ENCODE measurements at regions not wholly inside any gene's neighbourhood (a gene's known extent, or its start where the extent isn't known, plus 50 kb on each side); places are given as distances from the start of the nearest gene placed in this dataset.
A peak's percentile ranks its signal among the peaks of the same experiment; 100 is the strongest.

GRCh38 chr9:129312251-129313122 lies 134.4 kb upstream of the IER5L start:
- Histone ChIP-seq H3K27me3 (ENCODE audit: control insufficient read depth, insufficient read depth, low read length) (no peaks in the 10 kb centered on the region), H4K20me1 (ENCODE audit: insufficient read depth, low read length) (no peaks in the 10 kb centered on the region), H3K36me3 (ENCODE audit: control insufficient read depth, insufficient read depth, low read length) (no peaks in the 10 kb centered on the region), H3K9me1 (ENCODE audit: insufficient read depth, low read length) (0 out of 2 replicates have a peak, but pooled peaks cover 12% of the 10 kb centered on the region), H4K5ac (ENCODE audit: low read depth, low read length) (no peak overlapping the region), H3K56ac (ENCODE audit: extremely low read depth, insufficient read depth, low read length) (no peak overlapping the region), H3K14ac (replicated peaks; ENCODE audit: low read depth, low read length) (no peak overlapping the region), H2AK5ac (ENCODE audit: low read depth, low read length) (no peak overlapping the region), H3K27ac (ENCODE audit: insufficient read depth, low read length) (no peak overlapping the region), H3K18ac (ENCODE audit: low read depth, low read length) (no peak overlapping the region), H3K4me2 (ENCODE audit: low read depth, low read length) (no peak overlapping the region), H3K9me3 (ENCODE audit: control insufficient read depth, insufficient read depth, low read length) (peaks cover 3% of the 10 kb centered on the region; the same call in 1 of the 2 replicates), H2BK15ac (ENCODE audit: low read depth, low read length) (no peak overlapping the region), H4K8ac (ENCODE audit: low read depth in 2 of 2, low read length in 2 of 2) (no peak overlapping the region), H3K4me1 (ENCODE audit: control insufficient read depth, insufficient read depth, low read length) (peaks cover 13% of the 10 kb centered on the region), H2BK5ac (ENCODE audit: low read depth, low read length, poor library complexity, severe bottlenecking) (no peak overlapping the region), H3K79me1 (ENCODE audit: low read depth in 1 of 2, low read length in 2 of 2) (no peaks in the 10 kb centered on the region), H2BK120ac (ENCODE audit: low read depth, low read length) (no peak overlapping the region), H2AFZ (replicated peaks; ENCODE audit: low read length, poor library complexity) (peak overlapping the region; percentile 23), H2AK9ac (replicated peaks; ENCODE audit: low read depth, low read length, poor library complexity) (no peak overlapping the region), H3K4ac (ENCODE audit: low read depth, low read length) (no peak overlapping the region), H3K23ac (ENCODE audit: low read depth, low read length) (no peak overlapping the region), H2BK20ac (ENCODE audit: low read depth, low read length) (no peak overlapping the region), H4K91ac (ENCODE audit: insufficient read depth, low read depth, low read length) (no peak overlapping the region), H3K4me3 (ENCODE audit: insufficient read depth, low read depth, low read length) (no peak overlapping the region), H3K9ac (ENCODE audit: low read depth, low read length) (no peak overlapping the region)
- POLR2A ChIA-PET (ENCODE audit: unreplicated experiment): no interaction called here
- CTCF ChIA-PET: no interaction called here
- no TSS peak for BruUV-seq (replicated peaks)
- 59% methylated on average over 6 of the region's 16 CpGs; no CpG with 5 or more reads in 1 of the 2 experiments for WGBS, 2 experiments (ENCODE audit: extremely low coverage in 2 of 2, insufficient read length in 1 of 2)
- TF ChIP-seq BHLHE40 (IDR thresholded peaks at IDR 0.05; ENCODE audit: low read depth, low read length): no peak
- no peak for TF ChIP-seq USF2 (IDR thresholded peaks at IDR 0.05; ENCODE audit: low read depth, low read length)
- TF ChIP-seq CEBPB (IDR thresholded peaks at IDR 0.05; ENCODE audit: low read depth, low read length): no peak
- TF ChIP-seq ELK1 (IDR thresholded peaks at IDR 0.05; ENCODE audit: borderline replicate concordance, low read depth, low read length): no peak
- TF ChIP-seq RFX5 (IDR thresholded peaks at IDR 0.05; ENCODE audit: low read depth, low read length): no peak
- in situ Hi-C loops (cut with MboI; ENCODE audit: low sequenced_read_pairs) (no loop called here), intact Hi-C loops (cut with micrococcal nuclease) (no loop called here), dilution Hi-C loops (cut with HindIII; ENCODE audit: low sequenced_read_pairs, unreplicated experiment) (no loop called here)
- DNase-seq: no peak
- ATAC-seq (ENCODE audit: low read depth): no peak
